NOMO-1 (cell line): ENCODE measurements at regions not wholly inside any gene's neighbourhood (a gene's known extent, or its start where the extent isn't known, plus 50 kb on each side); places are given as distances from the start of the nearest gene placed in this dataset.

Source experiments
- DNase-seq, 2 experiments: peaks; one replicate each; lab custom pipeline; 2025; ENCODE audit not compliant: unreplicated experiment in 2 of 2; lab: John Stamatoyannopoulos, UW

DNA sequence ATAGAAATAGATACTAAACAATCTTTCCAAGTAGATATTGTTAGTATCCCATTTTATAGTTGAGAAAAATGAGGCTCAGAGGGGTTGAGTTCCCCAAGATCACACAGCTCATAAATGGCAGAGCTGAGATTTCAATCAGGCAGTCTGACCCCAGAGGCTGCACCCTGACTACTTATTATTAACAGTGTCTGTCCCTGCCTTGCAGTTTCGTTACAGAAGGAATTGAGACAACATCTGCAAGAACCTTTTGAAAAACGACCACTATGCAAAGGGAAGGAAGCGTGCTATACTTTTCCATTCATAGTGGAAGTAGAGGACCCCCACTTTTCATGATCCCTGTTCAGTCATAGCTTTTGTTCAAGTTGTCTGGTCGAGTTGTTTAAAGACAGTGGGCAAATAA, 53.2 kb upstream of the SEC11C start:
- DNase-seq = no peak

DNA sequence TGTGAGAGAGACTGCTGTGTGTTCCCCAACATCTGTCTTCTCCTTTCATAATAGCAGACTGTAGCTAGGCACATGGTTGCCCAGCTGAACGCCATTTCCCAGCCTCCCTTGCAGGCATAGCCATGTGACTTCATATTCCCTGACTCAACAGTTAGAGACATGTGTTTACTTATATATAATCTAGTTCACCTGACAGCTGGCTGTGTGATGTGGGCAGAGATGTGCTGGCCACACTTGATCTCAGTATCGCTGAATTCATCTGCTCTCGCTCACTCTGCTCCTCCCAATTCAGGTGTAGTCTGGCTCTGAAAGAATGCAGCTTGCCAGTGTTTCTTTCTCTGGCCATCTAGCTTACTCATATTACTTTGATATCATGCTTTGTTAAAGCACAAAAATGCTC, 52.3 kb upstream of the SEC11C start:
- DNase-seq = no peak
